HG03196 (cell line): ENCODE measurements at regions not wholly inside any gene's neighbourhood (a gene's known extent, or its start where the extent isn't known, plus 50 kb on each side); places are given as distances from the start of the nearest gene placed in this dataset.

Source experiments
- ATAC-seq: cut with Tn5 transposase; IDR thresholded peaks from one replicate; pipeline ENCODE4 v1.9.1; 2021; ENCODE audit not compliant: unreplicated experiment

GRCh38 chr18:56096861-56097260 is 508.9 kb upstream of the TCF4 start:
- no peak for ATAC-seq

- no peak for ATAC-seq
These were observed 501.7 kb upstream of the TCF4 start for GRCh38 chr18:56089612-56090258.

GRCh38 chr18:56086786-56087185 is 498.8 kb upstream of the TCF4 start:
- no peak for ATAC-seq

GRCh38 chr18:56086176-56086575 is 498.2 kb upstream of the TCF4 start:
- ATAC-seq = no peak

- no peak for ATAC-seq
These were observed 497.6 kb upstream of the TCF4 start for GRCh38 chr18:56085551-56085950.

- no peak for ATAC-seq
These were observed 495.7 kb upstream of the TCF4 start for GRCh38 chr18:56083523-56084287.

GRCh38 chr18:56083097-56083521 is 495.1 kb upstream of the TCF4 start:
- no peak for ATAC-seq

GRCh38 chr18:56076723-56077122 is 488.7 kb upstream of the TCF4 start:
- no peak for ATAC-seq

GRCh38 chr18:56068701-56069100 is 480.7 kb upstream of the TCF4 start:
- ATAC-seq = no peak

- no peak for ATAC-seq
These were observed 480.1 kb upstream of the TCF4 start for GRCh38 chr18:56067969-56068671.

- ATAC-seq = no peak
These were observed 479.4 kb upstream of the TCF4 start for GRCh38 chr18:56067214-56067894.

- ATAC-seq = no peak
These were observed 478.7 kb upstream of the TCF4 start for GRCh38 chr18:56066524-56067213.

- ATAC-seq = no peak
These were observed 477.1 kb upstream of the TCF4 start for GRCh38 chr18:56065086-56065485.

- ATAC-seq = no peak
These were observed 474.9 kb upstream of the TCF4 start for GRCh38 chr18:56062931-56063330.

GRCh38 chr18:56060967-56061541 is 473.1 kb upstream of the TCF4 start:
- no peak for ATAC-seq

- no peak for ATAC-seq
These were observed 464.2 kb upstream of the TCF4 start for GRCh38 chr18:56052202-56052601.

GRCh38 chr18:56044239-56044638 is 456.2 kb upstream of the TCF4 start:
- ATAC-seq = no peak

GRCh38 chr18:56043641-56044061 is 455.7 kb upstream of the TCF4 start:
- ATAC-seq = no peak

GRCh38 chr18:56042915-56043536 is 455.0 kb upstream of the TCF4 start:
- ATAC-seq = no peak
